HEK293 (cell line): ENCODE measurements at regions not wholly inside any gene's neighbourhood (a gene's known extent, or its start where the extent isn't known, plus 50 kb on each side); places are given as distances from the start of the nearest gene placed in this dataset.

ENCODE experiments used
- CTCF ChIA-PET: fragments of 350-600 bp; formaldehyde crosslinking; extraction: SDS; loops from one replicate; lab custom pipeline; 2021; ENCODE audit warnings: antibody characterized with exemption; lab: Yijun Ruan, JAX
- POLR2A ChIA-PET: fragments of 300-600 bp; formaldehyde crosslinking; extraction: SDS; loops from one replicate; lab custom pipeline; 2020; ENCODE audit warnings: antibody characterized with exemption, inconsistent platforms; lab: Yijun Ruan, JAX
- H3K27ac ChIP-seq: fragments of 200-500 bp; sonication (Bioruptor generic); 2 replicates; pipeline ENCODE4 v1.5.1; 2014; ENCODE audit warnings: low read depth, low read length, control low read depth, inconsistent platforms; ENCODE audit errors: extremely low read depth
- H3K36me3 ChIP-seq, 2 experiments: fragments of 200-500 bp in 1 of 2; sonication (Bioruptor generic) in 1 of 2; 1 replicate in 1 of 2; 2 replicates in 1 of 2; pipeline ENCODE4 v1.5.1; 2014 to 2017; ENCODE audit warnings: inconsistent platforms in 2 of 2, low read length in 2 of 2; ENCODE audit not compliant: control insufficient read depth in 2 of 2, insufficient read depth in 1 of 2
- H3K4me1 ChIP-seq: fragments of 200-500 bp; sonication (Bioruptor generic); 2 replicates; pipeline ENCODE4 v1.5.1; 2014; ENCODE audit warnings: mild to moderate bottlenecking, low read length, inconsistent platforms; ENCODE audit not compliant: control insufficient read depth, insufficient read depth
- H3K4me3 ChIP-seq: 2 replicates; pipeline ENCODE4 v1.5.1; 2011; ENCODE audit warnings: low read depth, mild to moderate bottlenecking, control low read depth, low read length, moderate library complexity
- H3K9me3 ChIP-seq: fragments of 200-500 bp; sonication (Bioruptor generic); 2 replicates; pipeline ENCODE4 v1.5.1; 2014; ENCODE audit warnings: low read depth, low read length, inconsistent platforms; ENCODE audit not compliant: control insufficient read depth, insufficient read depth
- PRDM1 ChIP-seq: fragments of 450-650 bp; formaldehyde crosslinking; IDR thresholded peaks from 2 replicates; pipeline ENCODE4; 2016; ENCODE audit warnings: missing biosample characterization, missing genetic modification characterization
- ZBTB1 ChIP-seq: fragments of 450-650 bp; formaldehyde crosslinking; IDR thresholded peaks from 2 replicates; pipeline ENCODE4 v1.5.1; 2016; ENCODE audit warnings: missing biosample characterization, missing genetic modification characterization
- ZBTB6 ChIP-seq: fragments of 450-650 bp; formaldehyde crosslinking; IDR thresholded peaks from 2 replicates; pipeline ENCODE4 v1.5.1; 2017; ENCODE audit warnings: missing biosample characterization, missing genetic modification characterization
- ZNF133 ChIP-seq: fragments of 450-650 bp; formaldehyde crosslinking; IDR thresholded peaks from 2 replicates; pipeline ENCODE4 v1.5.1; 2016; ENCODE audit warnings: missing biosample characterization, missing genetic modification characterization
- ZNF302 ChIP-seq: fragments of 450-650 bp; formaldehyde crosslinking; IDR thresholded peaks from 2 replicates; pipeline ENCODE4 v1.5.1; 2016; ENCODE audit warnings: missing biosample characterization, missing genetic modification characterization, low read depth
- ZNF391 ChIP-seq: fragments of 450-650 bp; formaldehyde crosslinking; IDR thresholded peaks from 2 replicates; pipeline ENCODE4 v1.5.1; 2016; ENCODE audit warnings: low read depth, missing biosample characterization, missing genetic modification characterization, borderline replicate concordance
- ZNF501 ChIP-seq: fragments of 450-650 bp; formaldehyde crosslinking; IDR thresholded peaks from 2 replicates; pipeline ENCODE4 v1.5.1; 2016; ENCODE audit warnings: missing biosample characterization, missing genetic modification characterization
- ZNF518A ChIP-seq: fragments of 450-650 bp; formaldehyde crosslinking; conservative IDR thresholded peaks from 2 replicates; pipeline ENCODE4 v1.5.1; 2016; ENCODE audit warnings: low read depth, missing biosample characterization, missing genetic modification characterization
- ZNF521 ChIP-seq: fragments of 450-650 bp; formaldehyde crosslinking; IDR thresholded peaks from 2 replicates; pipeline ENCODE4 v1.5.1; 2017; ENCODE audit warnings: missing biosample characterization, mild to moderate bottlenecking, missing genetic modification characterization
- ZNF558 ChIP-seq: fragments of 450-650 bp; formaldehyde crosslinking; IDR thresholded peaks from 2 replicates; pipeline ENCODE4 v1.5.1; 2016; ENCODE audit warnings: missing biosample characterization, missing genetic modification characterization
- ZNF623 ChIP-seq: fragments of 450-650 bp; formaldehyde crosslinking; IDR thresholded peaks from 2 replicates; pipeline ENCODE4 v1.5.1; 2016; ENCODE audit warnings: missing biosample characterization, missing genetic modification characterization
- ZNF629 ChIP-seq: fragments of 450-650 bp; formaldehyde crosslinking; IDR thresholded peaks from 2 replicates; pipeline ENCODE4 v1.5.1; 2017; ENCODE audit warnings: missing biosample characterization, missing genetic modification characterization
- ZNF660 ChIP-seq: fragments of 450-650 bp; IDR thresholded peaks from 2 replicates; pipeline ENCODE4 v1.5.1; 2018; ENCODE audit warnings: missing biosample characterization, mild to moderate bottlenecking, missing genetic modification characterization
- ZNF677 ChIP-seq: fragments of 450-650 bp; IDR thresholded peaks from 2 replicates; pipeline ENCODE4 v1.5.0; 2018; ENCODE audit warnings: missing biosample characterization, mild to moderate bottlenecking, missing genetic modification characterization, moderate library complexity
- ZNF776 ChIP-seq: fragments of 450-650 bp; formaldehyde crosslinking; IDR thresholded peaks from 2 replicates; pipeline ENCODE4 v1.5.0; 2017; ENCODE audit warnings: missing biosample characterization, missing genetic modification characterization, borderline replicate concordance
- ZNF843 ChIP-seq: fragments of 450-650 bp; formaldehyde crosslinking; IDR thresholded peaks from 2 replicates; pipeline ENCODE4 v1.5.1; 2016; ENCODE audit warnings: missing biosample characterization, missing genetic modification characterization
- ZSCAN16 ChIP-seq: fragments of 450-650 bp; formaldehyde crosslinking; IDR thresholded peaks from 2 replicates; pipeline ENCODE4 v1.5.1; 2016; ENCODE audit warnings: missing biosample characterization, missing genetic modification characterization
- TF ChIP-seq, protein P1 (sequence below): fragments of 450-650 bp; formaldehyde crosslinking; IDR thresholded peaks from 2 replicates; pipeline ENCODE4 v1.5.1; 2017; ENCODE audit warnings: missing biosample characterization, missing genetic modification characterization
- TF ChIP-seq, protein P2 (sequence below): fragments of 450-650 bp; formaldehyde crosslinking; IDR thresholded peaks from 2 replicates; pipeline ENCODE4; 2016; ENCODE audit warnings: missing biosample characterization, missing genetic modification characterization
- TF ChIP-seq, protein P3 (sequence below): fragments of 450-650 bp; formaldehyde crosslinking; IDR thresholded peaks from 2 replicates; pipeline ENCODE4 v1.5.1; 2016; ENCODE audit warnings: missing biosample characterization, missing genetic modification characterization

- TF ChIP-seq ZSCAN16 (no peak), ZNF660 (tag by site-specific recombination) (no peak), ZNF501 (tag by site-specific recombination) (no peak)
Measured at GRCh38 chr4:140240237-140240636, 86.3 kb upstream of the MAML3 start (continued).

GRCh38 chr4:140239311-140239710, 85.3 kb upstream of the MAML3 start:
- Histone ChIP-seq H3K4me3 (no peak overlapping the region), H3K9me3 (no peaks in the 10 kb centered on the region), H3K27ac (no peak overlapping the region), H3K36me3 (no peaks in the 10 kb centered on the region), H3K4me1 (peaks cover 13% of the 10 kb centered on the region)
- CTCF ChIA-PET, result interaction anchor here (0.6 to 0.7 kb wide), 3 partner anchors 371 to 510 kb away, joined by 3 to 5 read pairs (median 4); no protein-coding TSS in a partner anchor
- no peak for TF ChIP-seq ZNF133
- no peak for TF ChIP-seq ZNF629 (tag by site-specific recombination)
- no peak for TF ChIP-seq PRDM1 (tag by site-specific recombination)
- no peak for TF ChIP-seq ZNF391 (tag by site-specific recombination)
- TF ChIP-seq, protein P1, sequence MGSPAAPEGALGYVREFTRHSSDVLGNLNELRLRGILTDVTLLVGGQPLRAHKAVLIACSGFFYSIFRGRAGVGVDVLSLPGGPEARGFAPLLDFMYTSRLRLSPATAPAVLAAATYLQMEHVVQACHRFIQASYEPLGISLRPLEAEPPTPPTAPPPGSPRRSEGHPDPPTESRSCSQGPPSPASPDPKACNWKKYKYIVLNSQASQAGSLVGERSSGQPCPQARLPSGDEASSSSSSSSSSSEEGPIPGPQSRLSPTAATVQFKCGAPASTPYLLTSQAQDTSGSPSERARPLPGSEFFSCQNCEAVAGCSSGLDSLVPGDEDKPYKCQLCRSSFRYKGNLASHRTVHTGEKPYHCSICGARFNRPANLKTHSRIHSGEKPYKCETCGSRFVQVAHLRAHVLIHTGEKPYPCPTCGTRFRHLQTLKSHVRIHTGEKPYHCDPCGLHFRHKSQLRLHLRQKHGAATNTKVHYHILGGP (tag by site-specific recombination), result no peak
- no peak for TF ChIP-seq ZNF843 (tag by site-specific recombination)
- TF ChIP-seq ZNF302, result no peak
- TF ChIP-seq ZBTB1 (tag by site-specific recombination), result no peak
- no peak for TF ChIP-seq ZNF623 (tag by site-specific recombination)
- TF ChIP-seq ZNF776 (tag by site-specific recombination), result no peak
- no peak for TF ChIP-seq ZNF521 (tag by site-specific recombination)
- TF ChIP-seq, protein P2, sequence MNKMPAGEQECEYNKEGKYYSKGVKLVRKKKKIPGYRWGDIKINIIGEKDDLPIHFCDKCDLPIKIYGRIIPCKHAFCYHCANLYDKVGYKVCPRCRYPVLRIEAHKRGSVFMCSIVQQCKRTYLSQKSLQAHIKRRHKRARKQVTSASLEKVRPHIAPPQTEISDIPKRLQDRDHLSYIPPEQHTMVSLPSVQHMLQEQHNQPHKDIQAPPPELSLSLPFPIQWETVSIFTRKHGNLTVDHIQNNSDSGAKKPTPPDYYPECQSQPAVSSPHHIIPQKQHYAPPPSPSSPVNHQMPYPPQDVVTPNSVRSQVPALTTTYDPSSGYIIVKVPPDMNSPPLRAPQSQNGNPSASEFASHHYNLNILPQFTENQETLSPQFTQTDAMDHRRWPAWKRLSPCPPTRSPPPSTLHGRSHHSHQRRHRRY (tag by site-specific recombination), result no peak
- TF ChIP-seq ZNF518A, result no peak
- TF ChIP-seq, protein P3, sequence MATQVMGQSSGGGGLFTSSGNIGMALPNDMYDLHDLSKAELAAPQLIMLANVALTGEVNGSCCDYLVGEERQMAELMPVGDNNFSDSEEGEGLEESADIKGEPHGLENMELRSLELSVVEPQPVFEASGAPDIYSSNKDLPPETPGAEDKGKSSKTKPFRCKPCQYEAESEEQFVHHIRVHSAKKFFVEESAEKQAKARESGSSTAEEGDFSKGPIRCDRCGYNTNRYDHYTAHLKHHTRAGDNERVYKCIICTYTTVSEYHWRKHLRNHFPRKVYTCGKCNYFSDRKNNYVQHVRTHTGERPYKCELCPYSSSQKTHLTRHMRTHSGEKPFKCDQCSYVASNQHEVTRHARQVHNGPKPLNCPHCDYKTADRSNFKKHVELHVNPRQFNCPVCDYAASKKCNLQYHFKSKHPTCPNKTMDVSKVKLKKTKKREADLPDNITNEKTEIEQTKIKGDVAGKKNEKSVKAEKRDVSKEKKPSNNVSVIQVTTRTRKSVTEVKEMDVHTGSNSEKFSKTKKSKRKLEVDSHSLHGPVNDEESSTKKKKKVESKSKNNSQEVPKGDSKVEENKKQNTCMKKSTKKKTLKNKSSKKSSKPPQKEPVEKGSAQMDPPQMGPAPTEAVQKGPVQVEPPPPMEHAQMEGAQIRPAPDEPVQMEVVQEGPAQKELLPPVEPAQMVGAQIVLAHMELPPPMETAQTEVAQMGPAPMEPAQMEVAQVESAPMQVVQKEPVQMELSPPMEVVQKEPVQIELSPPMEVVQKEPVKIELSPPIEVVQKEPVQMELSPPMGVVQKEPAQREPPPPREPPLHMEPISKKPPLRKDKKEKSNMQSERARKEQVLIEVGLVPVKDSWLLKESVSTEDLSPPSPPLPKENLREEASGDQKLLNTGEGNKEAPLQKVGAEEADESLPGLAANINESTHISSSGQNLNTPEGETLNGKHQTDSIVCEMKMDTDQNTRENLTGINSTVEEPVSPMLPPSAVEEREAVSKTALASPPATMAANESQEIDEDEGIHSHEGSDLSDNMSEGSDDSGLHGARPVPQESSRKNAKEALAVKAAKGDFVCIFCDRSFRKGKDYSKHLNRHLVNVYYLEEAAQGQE (tag by site-specific recombination), result no peak
- TF ChIP-seq ZNF558 (tag by site-specific recombination), result no peak
- no peak for TF ChIP-seq ZNF677
- TF ChIP-seq ZBTB6, result no peak
- POLR2A ChIA-PET, result no interaction called here
